Nephron progenitor cell (in vitro differentiated cells): ENCODE measurements at regions not wholly inside any gene's neighbourhood (a gene's known extent, or its start where the extent isn't known, plus 50 kb on each side); places are given as distances from the start of the nearest gene placed in this dataset.
"Not testable (repeated sequence)": the region's sequence is repeated elsewhere in the genome, so short reads cannot be mapped to it uniquely, and the experiment has no call there.

Experiments
- DNase-seq: peaks from one replicate; pipeline ENCODE4 v3.0.0; 2021
- H3K27ac Mint-ChIP-seq: 2 replicates; pipeline ENCODE4 v1.8.0; 2021; ENCODE audit warnings: mild to moderate bottlenecking, moderate library complexity, mixed read lengths
- H3K27me3 Mint-ChIP-seq: 2 replicates; pipeline ENCODE4 v1.8.0; 2021; ENCODE audit warnings: mild to moderate bottlenecking, low read depth, mixed read lengths; ENCODE audit not compliant: poor library complexity
- H3K36me3 Mint-ChIP-seq: 2 replicates; pipeline ENCODE4 v1.8.0; 2021; ENCODE audit warnings: low read depth, mixed read lengths
- H3K4me1 Mint-ChIP-seq: 2 replicates; pipeline ENCODE4 v1.8.0; 2021; ENCODE audit warnings: mixed read lengths
- H3K4me3 Mint-ChIP-seq: 2 replicates; pipeline ENCODE4 v1.8.0; 2021; ENCODE audit warnings: mild to moderate bottlenecking, moderate library complexity, mixed read lengths
- H3K9me3 Mint-ChIP-seq: 2 replicates; pipeline ENCODE4 v1.8.0; 2021; ENCODE audit warnings: mild to moderate bottlenecking, moderate library complexity, mixed read lengths
- TF ChIP-seq, protein P1 (sequence below): fragments of 200-600 bp; sonication (generic); IDR thresholded peaks from 2 replicates; pipeline ENCODE4 v1.5.0; 2021; ENCODE audit warnings: antibody characterized with exemption

DNA sequence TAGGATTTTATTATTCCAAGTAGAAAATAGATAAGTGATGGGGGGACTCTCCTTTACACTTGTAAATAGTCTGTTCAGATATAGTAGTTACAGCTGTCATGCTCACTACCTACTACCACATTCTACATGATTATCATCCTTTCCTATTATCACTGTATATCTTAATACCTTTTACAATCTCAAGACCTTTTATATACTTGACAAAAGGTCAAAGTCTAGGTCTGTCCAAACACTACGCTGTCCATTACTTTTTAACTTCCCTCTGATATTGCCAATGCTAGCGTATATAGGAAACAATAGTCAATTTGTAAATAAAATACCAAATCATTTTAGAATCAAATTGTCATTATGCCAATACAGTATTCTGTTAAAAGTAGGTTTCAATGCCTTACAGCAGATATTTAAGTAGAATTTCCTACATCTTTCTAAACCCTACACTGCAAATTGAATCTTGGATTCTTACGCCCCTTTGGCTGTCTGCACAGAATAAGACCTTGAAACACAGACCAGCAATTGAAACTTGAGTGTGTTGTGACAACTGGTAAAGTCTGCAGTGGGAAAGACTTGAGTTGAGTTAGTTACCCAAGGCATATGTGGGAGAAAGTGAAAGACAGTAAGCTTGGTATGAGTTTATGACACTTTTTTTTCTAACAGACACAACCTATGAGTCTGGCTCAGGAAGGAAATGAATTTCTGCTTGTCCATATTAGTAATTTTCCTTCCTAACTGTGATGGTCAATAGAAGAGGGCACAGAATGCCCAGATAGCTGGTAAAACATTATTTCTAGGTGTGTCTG lies 827.6 kb upstream of the ACO1 start:
- Mint-ChIP-seq H3K4me3 (no peak overlapping the region), H3K4me1 (no peaks in the 10 kb centered on the region), H3K36me3 (no peaks in the 10 kb centered on the region), H3K27ac (no peak overlapping the region), H3K9me3 (peaks cover 4% of the 10 kb centered on the region), H3K27me3 (no peaks in the 10 kb centered on the region)
- DNase-seq, result no peak
- TF ChIP-seq, protein P1, sequence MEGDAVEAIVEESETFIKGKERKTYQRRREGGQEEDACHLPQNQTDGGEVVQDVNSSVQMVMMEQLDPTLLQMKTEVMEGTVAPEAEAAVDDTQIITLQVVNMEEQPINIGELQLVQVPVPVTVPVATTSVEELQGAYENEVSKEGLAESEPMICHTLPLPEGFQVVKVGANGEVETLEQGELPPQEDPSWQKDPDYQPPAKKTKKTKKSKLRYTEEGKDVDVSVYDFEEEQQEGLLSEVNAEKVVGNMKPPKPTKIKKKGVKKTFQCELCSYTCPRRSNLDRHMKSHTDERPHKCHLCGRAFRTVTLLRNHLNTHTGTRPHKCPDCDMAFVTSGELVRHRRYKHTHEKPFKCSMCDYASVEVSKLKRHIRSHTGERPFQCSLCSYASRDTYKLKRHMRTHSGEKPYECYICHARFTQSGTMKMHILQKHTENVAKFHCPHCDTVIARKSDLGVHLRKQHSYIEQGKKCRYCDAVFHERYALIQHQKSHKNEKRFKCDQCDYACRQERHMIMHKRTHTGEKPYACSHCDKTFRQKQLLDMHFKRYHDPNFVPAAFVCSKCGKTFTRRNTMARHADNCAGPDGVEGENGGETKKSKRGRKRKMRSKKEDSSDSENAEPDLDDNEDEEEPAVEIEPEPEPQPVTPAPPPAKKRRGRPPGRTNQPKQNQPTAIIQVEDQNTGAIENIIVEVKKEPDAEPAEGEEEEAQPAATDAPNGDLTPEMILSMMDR, result no peak

DNA sequence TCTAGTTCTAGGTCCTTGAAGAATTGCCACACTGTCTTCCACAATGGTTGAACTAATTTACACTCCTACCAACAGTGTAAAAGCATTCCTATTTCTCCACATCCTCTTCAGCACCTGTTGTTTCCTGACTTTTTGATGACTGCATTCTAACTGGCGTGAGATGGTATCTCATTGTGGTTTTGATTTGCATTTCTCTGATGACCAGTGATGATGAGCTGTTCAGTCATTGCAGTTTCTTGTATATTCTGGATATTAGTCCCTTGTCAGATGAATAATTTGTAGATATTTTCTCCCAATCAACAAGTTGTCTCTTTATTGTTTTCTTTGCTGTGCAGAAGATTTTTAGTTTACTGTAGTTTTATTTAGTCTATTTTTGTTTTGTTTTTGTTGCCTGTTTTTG lies 812.3 kb upstream of the ACO1 start:
- not testable (repeated sequence) for H3K4me1 Mint-ChIP-seq, H3K36me3 Mint-ChIP-seq, H3K27ac Mint-ChIP-seq, H3K9me3 Mint-ChIP-seq, H3K27me3 Mint-ChIP-seq, DNase-seq, H3K4me3 Mint-ChIP-seq

DNA sequence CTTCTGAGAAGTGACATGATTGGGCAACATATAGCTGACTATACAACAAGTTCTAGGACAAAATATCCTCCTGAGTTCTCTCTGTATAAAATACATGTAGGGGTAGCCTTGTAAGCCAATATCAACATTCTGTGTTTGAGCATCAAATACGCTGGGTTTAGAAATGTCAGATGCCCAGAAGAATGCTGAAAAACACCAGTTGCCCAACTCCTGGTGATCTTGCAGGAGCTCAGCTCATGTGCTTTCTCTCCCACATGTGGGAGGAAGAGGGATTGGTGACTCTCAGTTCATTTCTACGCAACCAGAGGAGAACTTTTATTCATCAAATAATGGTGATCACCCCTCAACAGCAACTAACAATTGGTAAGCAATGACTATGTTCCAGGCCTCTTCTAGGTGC lies 810.9 kb upstream of the ACO1 start:
- Mint-ChIP-seq H3K36me3 (no peaks in the 10 kb centered on the region), H3K4me1 (no peaks in the 10 kb centered on the region), H3K4me3 (no peak overlapping the region), H3K27me3 (no peaks in the 10 kb centered on the region), H3K9me3 (peaks cover 4% of the 10 kb centered on the region), H3K27ac (no peak overlapping the region)
- TF ChIP-seq, protein P1, result no peak
- DNase-seq, result no peak

DNA sequence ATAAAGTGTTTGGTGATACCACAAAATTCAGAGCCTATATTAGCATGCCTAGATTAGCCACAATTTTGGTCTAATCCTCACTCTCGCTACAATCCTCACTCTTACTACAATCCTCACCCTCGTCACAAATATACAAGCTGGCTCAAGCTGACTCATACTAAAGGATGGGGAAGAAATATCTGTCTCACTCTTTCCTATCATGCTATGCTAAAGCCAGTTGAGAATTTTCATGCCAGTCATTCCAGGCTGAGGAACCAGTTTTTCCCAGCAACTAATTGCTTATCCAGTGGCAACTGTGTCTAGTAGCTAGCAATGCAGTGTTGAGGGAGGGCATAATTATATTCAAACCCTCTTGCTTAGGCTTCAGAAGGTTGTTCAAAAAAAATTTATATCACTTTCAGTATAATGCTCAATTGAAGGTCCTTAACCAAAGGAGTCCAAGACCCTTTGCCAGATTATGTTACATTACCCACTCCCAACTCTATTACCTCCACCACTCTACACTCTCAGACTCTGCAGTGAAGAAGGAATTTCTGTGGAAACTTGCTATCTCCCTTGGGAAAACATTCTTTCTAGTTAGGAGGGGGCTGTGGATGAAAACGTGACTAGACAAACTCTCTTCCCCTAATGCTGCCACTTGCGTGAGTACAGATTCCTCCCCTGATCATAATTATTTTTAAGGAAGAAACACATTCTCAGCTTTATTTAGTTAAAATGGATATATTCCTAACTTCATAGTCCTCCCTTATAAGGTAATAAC lies 810.3 kb upstream of the ACO1 start:
- Mint-ChIP-seq H3K36me3 (no peaks in the 10 kb centered on the region), H3K27me3 (no peaks in the 10 kb centered on the region), H3K4me3 (no peak overlapping the region), H3K9me3 (peaks cover 4% of the 10 kb centered on the region), H3K4me1 (no peaks in the 10 kb centered on the region), H3K27ac (no peak overlapping the region)
- no peak for DNase-seq
- TF ChIP-seq, protein P1, result no peak

DNA sequence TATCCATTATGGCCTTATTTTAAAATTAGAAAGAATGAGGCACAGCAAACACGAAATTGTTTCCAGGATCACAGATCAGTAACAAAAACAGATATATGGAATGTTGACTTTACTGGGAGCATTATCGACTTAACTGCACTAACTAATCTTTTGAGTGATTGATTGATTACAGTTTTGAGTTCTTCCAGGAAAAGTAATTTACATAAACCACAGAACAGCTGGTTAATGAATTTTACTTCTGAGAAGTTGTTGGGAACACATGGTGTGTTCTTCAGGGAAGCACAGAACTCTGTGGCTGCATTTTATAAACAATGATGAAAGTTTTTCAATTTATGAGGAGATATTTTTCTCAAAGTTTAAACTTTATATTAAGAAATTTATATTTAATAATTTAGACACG lies 802.4 kb upstream of the ACO1 start:
- Mint-ChIP-seq H3K36me3 (no peaks in the 10 kb centered on the region), H3K4me1 (peaks cover 17% of the 10 kb centered on the region), H3K27me3 (peaks cover under 1% of the 10 kb centered on the region), H3K4me3 (no peak overlapping the region), H3K27ac (no peak overlapping the region), H3K9me3 (no peaks in the 10 kb centered on the region)
- no peak for DNase-seq
- TF ChIP-seq, protein P1, result no peak

DNA sequence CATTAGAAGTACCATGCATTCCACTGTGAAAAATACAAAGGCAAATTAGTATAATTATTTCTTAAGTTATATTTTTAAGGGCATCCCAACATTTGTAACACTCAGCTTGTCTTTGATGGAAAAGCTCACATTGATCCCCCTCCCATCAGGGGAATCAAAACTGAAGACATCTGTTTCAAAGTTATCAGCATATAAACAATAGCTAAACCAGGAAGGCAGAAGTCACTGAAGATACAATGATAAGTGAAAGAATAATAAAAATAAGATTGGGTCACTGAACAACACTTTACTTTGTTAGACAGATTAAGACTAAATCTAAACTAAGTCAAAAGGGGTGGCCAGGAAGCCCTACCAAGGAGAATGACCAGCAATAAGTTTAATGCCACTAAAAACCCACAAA lies 801.9 kb upstream of the ACO1 start:
- no peaks in the 10 kb centered on the region for H3K36me3 Mint-ChIP-seq
- no peak overlapping the region for H3K4me3 Mint-ChIP-seq
- peaks cover 22% of the 10 kb centered on the region for H3K4me1 Mint-ChIP-seq
- peaks cover 3% of the 10 kb centered on the region for H3K27me3 Mint-ChIP-seq
- TF ChIP-seq, protein P1, result no peak
- no peaks in the 10 kb centered on the region for H3K9me3 Mint-ChIP-seq
- H3K27ac Mint-ChIP-seq, result no peak overlapping the region
- no peak for DNase-seq
